Psoas muscle (tissue), 7 donors: ENCODE measurements at regions not wholly inside any gene's neighbourhood (a gene's known extent, or its start where the extent isn't known, plus 50 kb on each side); places are given as distances from the start of the nearest gene placed in this dataset.
A peak's percentile ranks its signal among the peaks of the same experiment; 100 is the strongest.

ENCODE experiments used
- ATAC-seq, 4 donors: fragments of 200-7000 bp; cut with Tn5 transposase; one replicate each; pipeline ENCODE4 v1.9.1; 2020; ENCODE audit warnings: moderate library complexity in 3 of 4, mild to moderate bottlenecking in 2 of 4
- DNase-seq, 2 donors: peaks; one replicate each; pipeline ENCODE4 v3.0.0-alpha.2; 2020
- H3K27ac ChIP-seq: fragments of 200-600 bp; one replicate; pipeline ENCODE4 v1.8.0; 2022
- H3K27me3 ChIP-seq, 3 donors: fragments of 200-600 bp in 1 of 3; one replicate each; pipeline versions ENCODE4 v1.6.1 to v1.8.0; 2013 to 2022; ENCODE audit warnings: low read length in 2 of 3, mild to moderate bottlenecking in 2 of 3, moderate library complexity in 1 of 3; ENCODE audit not compliant: insufficient read depth in 3 of 3
- H3K36me3 ChIP-seq, 2 donors: fragments of 200-600 bp in 1 of 2; one replicate each; pipeline versions ENCODE4 v1.6.1 to v1.8.0; 2013 to 2022; ENCODE audit warnings: low read depth in 1 of 2, mild to moderate bottlenecking in 1 of 2, moderate library complexity in 1 of 2; ENCODE audit not compliant: insufficient read depth in 1 of 2
- H3K4me1 ChIP-seq: fragments of 200-600 bp; one replicate; pipeline ENCODE4 v1.8.0; 2022
- H3K4me3 ChIP-seq: fragments of 200-600 bp; one replicate; pipeline ENCODE4 v1.8.0; 2022; ENCODE audit warnings: mild to moderate bottlenecking
- H3K9me3 ChIP-seq: fragments of 200-600 bp; one replicate; pipeline ENCODE4 v1.8.0; 2022
- CTCF ChIP-seq: fragments of 200-600 bp; IDR thresholded peaks from one replicate; pipeline ENCODE4 v1.8.0; 2022; ENCODE audit warnings: antibody characterized with exemption
- WGBS, 3 donors: extraction: QIAGEN DNeasy Blood & Tissue Kit; methylation state at CpG; one replicate each; pipeline versions ENCODE4 v1.1.6 to v1.1.7; 2013; 5-methylcytosine and 5-hydroxymethylcytosine counted together
- intact Hi-C, 2 donors: fragments of 100-400 bp; cut with DNase I; formaldehyde crosslinking; loops; one replicate each; pipeline versions ENCODE4 v1.11.0 to v1.14.2; 2022
- donor health status: healthy with polysubstance abuse.
- donor health status: DM: no; HTN: no; CAD: no; lungs with moderate emphysema.
- donor health status: Bipolar disorder and iron deficiency.
- donor health status: healthy.
- donor health status: DM: yes; HTN: yes; CAD: no.
- donor health status: DM: no; HTN: no; CAD: no.
- donor health status: DM: yes; HTN: yes; CAD: no.

- intact Hi-C loops: no loop called here
- TF ChIP-seq CTCF: no peak
- no peak for ATAC-seq
- Histone ChIP-seq H3K27ac (no peak overlapping the region), H3K4me1 (no peaks in the 10 kb centered on the region), H3K4me3 (no peak overlapping the region), H3K9me3 (peaks cover 2% of the 10 kb centered on the region), H3K36me3 (no peaks in the 10 kb centered on the region), H3K27me3 (no peaks in the 10 kb centered on the region)
- WGBS, 3 donors: 62 to 75% (median 71%) methylated on average over 2 of the region's 2 CpGs
- DNase-seq: no peak
Measured at GRCh38 chr5:103489307-103489706, 73.3 kb downstream of the NUDT12 start.

- no peaks in the 10 kb centered on the region for H3K27me3 ChIP-seq
- WGBS, 3 donors: 83 to 90% (median 88%) methylated on average over 3 of the region's 3 CpGs
- H3K4me3 ChIP-seq: no peak overlapping the region
- no peaks in the 10 kb centered on the region for H3K4me1 ChIP-seq
- intact Hi-C loops: no loop called here
- no peaks in the 10 kb centered on the region for H3K9me3 ChIP-seq
- H3K36me3 ChIP-seq: no peaks in the 10 kb centered on the region
- H3K27ac ChIP-seq: no peak overlapping the region
- TF ChIP-seq CTCF: no peak
- ATAC-seq (no peak), DNase-seq (no peak)
Measured at GRCh38 chr5:103487822-103488493, 74.6 kb downstream of the NUDT12 start.

GRCh38 chr5:103487218-103487617 is 75.4 kb downstream of the NUDT12 start:
- Histone ChIP-seq H3K4me1 (no peaks in the 10 kb centered on the region), H3K27ac (no peak overlapping the region), H3K27me3 (no peaks in the 10 kb centered on the region), H3K9me3 (no peaks in the 10 kb centered on the region), H3K36me3 (no peaks in the 10 kb centered on the region), H3K4me3 (no peak overlapping the region)
- no peak for TF ChIP-seq CTCF
- intact Hi-C loops: no loop called here
- DNase-seq (no peak), ATAC-seq (peak in 1 of 4 donors; percentile 32)
- WGBS, 3 donors: 33 to 42% (median 40%) methylated on average over 6 of the region's 6 CpGs

- Histone ChIP-seq H3K9me3 (no peaks in the 10 kb centered on the region), H3K4me3 (no peak overlapping the region), H3K27me3 (no peaks in the 10 kb centered on the region), H3K27ac (no peak overlapping the region), H3K4me1 (no peaks in the 10 kb centered on the region), H3K36me3 (no peaks in the 10 kb centered on the region)
- intact Hi-C loops: no loop called here
- DNase-seq: no peak
- 69 to 77% (median 76%) methylated on average over 5 of the region's 5 CpGs for WGBS, 3 donors
- no peak for TF ChIP-seq CTCF
- ATAC-seq: no peak
Measured at GRCh38 chr5:103486739-103487138, 75.8 kb downstream of the NUDT12 start.

GRCh38 chr5:103480246-103480645 is 82.3 kb downstream of the NUDT12 start:
- 78 to 86% (median 79%) methylated on average over 3 of the region's 3 CpGs for WGBS, 3 donors
- TF ChIP-seq CTCF: no peak
- no peak overlapping the region for H3K27ac ChIP-seq
- no peak for ATAC-seq
- no peak overlapping the region for H3K4me3 ChIP-seq
- peaks cover 2% of the 10 kb centered on the region for H3K4me1 ChIP-seq
- H3K9me3 ChIP-seq: no peaks in the 10 kb centered on the region
- H3K27me3 ChIP-seq: no peaks in the 10 kb centered on the region
- no peak for DNase-seq
- H3K36me3 ChIP-seq: no peaks in the 10 kb centered on the region
- intact Hi-C loops: no loop called here
